ENCODE measurements at regions not wholly inside any gene's neighbourhood (a gene's known extent, or its start where the extent isn't known, plus 50 kb on each side); places are given as distances from the start of the nearest gene placed in this dataset.
"Not testable (repeated sequence)": the region's sequence is repeated elsewhere in the genome, so short reads cannot be mapped to it uniquely, and the experiment has no call there.

GRCh38 chr2:153532140-153532539 is 53.6 kb upstream of the RPRM start:
- DNase-seq (ENCODE audit: low read depth) = no peak

- DNase-seq (ENCODE audit: low read depth) = not testable (repeated sequence)
Observed at GRCh38 chr2:153533803-153534202, 55.2 kb upstream of the RPRM start.

GRCh38 chr2:153534590-153534989 is 56.0 kb upstream of the RPRM start:
- DNase-seq (ENCODE audit: low read depth) = not testable (repeated sequence)

- DNase-seq (ENCODE audit: low read depth) = no peak
Observed at GRCh38 chr2:153536115-153536514, 57.6 kb upstream of the RPRM start.

GRCh38 chr2:153538102-153538501 is 59.5 kb upstream of the RPRM start:
- DNase-seq (ENCODE audit: low read depth) = not testable (repeated sequence)

- no peak for DNase-seq (ENCODE audit: low read depth)
Observed at GRCh38 chr2:153543635-153544071, 65.1 kb upstream of the RPRM start.

GRCh38 chr2:153546358-153546757 is 67.8 kb upstream of the RPRM start:
- DNase-seq (ENCODE audit: low read depth) = no peak

GRCh38 chr2:153548536-153548935 is 70.0 kb upstream of the RPRM start:
- no peak for DNase-seq (ENCODE audit: low read depth)

- DNase-seq (ENCODE audit: low read depth) = no peak
Observed at GRCh38 chr2:153551698-153552097, 73.1 kb upstream of the RPRM start.

GRCh38 chr2:153557211-153557610 is 78.6 kb upstream of the RPRM start:
- DNase-seq (ENCODE audit: low read depth) = no peak

- no peak for DNase-seq (ENCODE audit: low read depth)
Observed at GRCh38 chr2:153557714-153558113, 79.2 kb upstream of the RPRM start.

- peak; percentile 0 for DNase-seq (ENCODE audit: low read depth)
Observed at GRCh38 chr2:153558247-153558646, 79.7 kb upstream of the RPRM start.

GRCh38 chr2:153567367-153567766 is 88.8 kb upstream of the RPRM start:
- no peak for DNase-seq (ENCODE audit: low read depth)

- no peak for DNase-seq (ENCODE audit: low read depth)
Observed at GRCh38 chr2:153568105-153568504, 89.5 kb upstream of the RPRM start.

- DNase-seq (ENCODE audit: low read depth) = no peak
Observed at GRCh38 chr2:153575171-153575853, 96.8 kb upstream of the RPRM start.

GRCh38 chr2:153584244-153584643 is 105.7 kb upstream of the RPRM start:
- no peak for DNase-seq (ENCODE audit: low read depth)

- no peak for DNase-seq (ENCODE audit: low read depth)
Observed at GRCh38 chr2:153588408-153588807, 109.8 kb upstream of the RPRM start.

GRCh38 chr2:153589586-153589985 is 111.0 kb upstream of the RPRM start:
- no peak for DNase-seq (ENCODE audit: low read depth)

GRCh38 chr2:153593086-153593485 is 114.5 kb upstream of the RPRM start:
- DNase-seq (ENCODE audit: low read depth) = not testable (repeated sequence)

GRCh38 chr2:153595939-153596338 is 117.4 kb upstream of the RPRM start:
- peak; percentile 53 for DNase-seq (ENCODE audit: low read depth)

GRCh38 chr2:153601812-153602211 is 123.2 kb upstream of the RPRM start:
- DNase-seq (ENCODE audit: low read depth) = no peak

GRCh38 chr2:153604133-153604532 is 125.6 kb upstream of the RPRM start:
- DNase-seq (ENCODE audit: low read depth) = no peak

- no peak for DNase-seq (ENCODE audit: low read depth)
Observed at GRCh38 chr2:153606623-153607022, 128.1 kb upstream of the RPRM start.

GRCh38 chr2:153622285-153622684 is 143.7 kb upstream of the RPRM start:
- no peak for DNase-seq (ENCODE audit: low read depth)
